ENCODE measurements at regions not wholly inside any gene's neighbourhood (a gene's known extent, or its start where the extent isn't known, plus 50 kb on each side); places are given as distances from the start of the nearest gene placed in this dataset.

- DNase-seq (ENCODE audit: low read depth): no peak
- in situ Hi-C loops (cut with HindIII; ENCODE audit: low pct_unique_long_range_greater_than_20kb, low sequenced_read_pairs): no loop called here
These were observed 235.6 kb upstream of the CHD6 start for GRCh38 chr20:41853806-41854205.

- in situ Hi-C loops (cut with HindIII; ENCODE audit: low pct_unique_long_range_greater_than_20kb, low sequenced_read_pairs): no loop called here
- no peak for DNase-seq (ENCODE audit: low read depth)
These were observed 230.0 kb upstream of the CHD6 start for GRCh38 chr20:41848180-41848579.

- in situ Hi-C loops (cut with HindIII; ENCODE audit: low pct_unique_long_range_greater_than_20kb, low sequenced_read_pairs): no loop called here
- no peak for DNase-seq (ENCODE audit: low read depth)
These were observed 219.6 kb upstream of the CHD6 start for GRCh38 chr20:41837669-41838224.

GRCh38 chr20:41833739-41834138, 215.6 kb upstream of the CHD6 start:
- in situ Hi-C loops (cut with HindIII; ENCODE audit: low pct_unique_long_range_greater_than_20kb, low sequenced_read_pairs): no loop called here
- DNase-seq (ENCODE audit: low read depth): no peak

- no peak for DNase-seq (ENCODE audit: low read depth)
- in situ Hi-C loops (cut with HindIII; ENCODE audit: low pct_unique_long_range_greater_than_20kb, low sequenced_read_pairs): no loop called here
These were observed 212.5 kb upstream of the CHD6 start for GRCh38 chr20:41830702-41831101.

GRCh38 chr20:41819436-41819835, 201.3 kb upstream of the CHD6 start:
- no peak for DNase-seq (ENCODE audit: low read depth)
- in situ Hi-C loops (cut with HindIII; ENCODE audit: low pct_unique_long_range_greater_than_20kb, low sequenced_read_pairs): no loop called here

- in situ Hi-C loops (cut with HindIII; ENCODE audit: low pct_unique_long_range_greater_than_20kb, low sequenced_read_pairs): no loop called here
- DNase-seq (ENCODE audit: low read depth): no peak
These were observed 200.8 kb upstream of the CHD6 start for GRCh38 chr20:41818991-41819390.

GRCh38 chr20:41818369-41818768, 200.2 kb upstream of the CHD6 start:
- in situ Hi-C loops (cut with HindIII; ENCODE audit: low pct_unique_long_range_greater_than_20kb, low sequenced_read_pairs): no loop called here
- DNase-seq (ENCODE audit: low read depth): no peak

- in situ Hi-C loops (cut with HindIII; ENCODE audit: low pct_unique_long_range_greater_than_20kb, low sequenced_read_pairs): no loop called here
- no peak for DNase-seq (ENCODE audit: low read depth)
These were observed 193.3 kb upstream of the CHD6 start for GRCh38 chr20:41811456-41811855.

- in situ Hi-C loops (cut with HindIII; ENCODE audit: low pct_unique_long_range_greater_than_20kb, low sequenced_read_pairs): no loop called here
- DNase-seq (ENCODE audit: low read depth): no peak
These were observed 181.9 kb upstream of the CHD6 start for GRCh38 chr20:41800040-41800439.

- in situ Hi-C loops (cut with HindIII; ENCODE audit: low pct_unique_long_range_greater_than_20kb, low sequenced_read_pairs): no loop called here
- no peak for DNase-seq (ENCODE audit: low read depth)
These were observed 180.8 kb upstream of the CHD6 start for GRCh38 chr20:41798930-41799502.

GRCh38 chr20:41786158-41786557, 168.0 kb upstream of the CHD6 start:
- in situ Hi-C loops (cut with HindIII; ENCODE audit: low pct_unique_long_range_greater_than_20kb, low sequenced_read_pairs): no loop called here
- no peak for DNase-seq (ENCODE audit: low read depth)

- in situ Hi-C loops (cut with HindIII; ENCODE audit: low pct_unique_long_range_greater_than_20kb, low sequenced_read_pairs): no loop called here
- no peak for DNase-seq (ENCODE audit: low read depth)
These were observed 166.2 kb upstream of the CHD6 start for GRCh38 chr20:41784209-41784958.

GRCh38 chr20:41783423-41784208, 165.4 kb upstream of the CHD6 start:
- in situ Hi-C loops (cut with HindIII; ENCODE audit: low pct_unique_long_range_greater_than_20kb, low sequenced_read_pairs): no loop called here
- no peak for DNase-seq (ENCODE audit: low read depth)

- DNase-seq (ENCODE audit: low read depth): no peak
- in situ Hi-C loops (cut with HindIII; ENCODE audit: low pct_unique_long_range_greater_than_20kb, low sequenced_read_pairs): no loop called here
These were observed 164.7 kb upstream of the CHD6 start for GRCh38 chr20:41782730-41783406.

- in situ Hi-C loops (cut with HindIII; ENCODE audit: low pct_unique_long_range_greater_than_20kb, low sequenced_read_pairs): no loop called here
- DNase-seq (ENCODE audit: low read depth): no peak
These were observed 164.1 kb upstream of the CHD6 start for GRCh38 chr20:41782255-41782654.

- in situ Hi-C loops (cut with HindIII; ENCODE audit: low pct_unique_long_range_greater_than_20kb, low sequenced_read_pairs): no loop called here
- DNase-seq (ENCODE audit: low read depth): no peak
These were observed 158.2 kb upstream of the CHD6 start for GRCh38 chr20:41776421-41776820.

- DNase-seq (ENCODE audit: low read depth): no peak
- in situ Hi-C loops (cut with HindIII; ENCODE audit: low pct_unique_long_range_greater_than_20kb, low sequenced_read_pairs): no loop called here
These were observed 156.1 kb upstream of the CHD6 start for GRCh38 chr20:41774291-41774690.

GRCh38 chr20:41770965-41771364, 152.8 kb upstream of the CHD6 start:
- in situ Hi-C loops (cut with HindIII; ENCODE audit: low pct_unique_long_range_greater_than_20kb, low sequenced_read_pairs): no loop called here
- DNase-seq (ENCODE audit: low read depth): no peak

Data from Caki2 (cell line).